ENCODE measurements at regions not wholly inside any gene's neighbourhood (a gene's known extent, or its start where the extent isn't known, plus 50 kb on each side); places are given as distances from the start of the nearest gene placed in this dataset.

GRCh38 chr9:8235489-8235888 is 435.9 kb upstream of the DMAC1 start:
- Histone ChIP-seq H3K36me3 (ENCODE audit: control insufficient read depth, insufficient read depth, low read length) (no peaks in the 10 kb centered on the region), H3K27me3 (ENCODE audit: control insufficient read depth, insufficient read depth, low read length) (no peaks in the 10 kb centered on the region), H3K4me3 (ENCODE audit: low read depth, low read length) (no peak overlapping the region)
- DNase-seq (ENCODE audit: low read depth), result no peak
- TF ChIP-seq CTCF (IDR thresholded peaks at IDR 0.05; ENCODE audit: insufficient read depth, low read length, severe bottlenecking), result no peak
- FAIRE-seq, result no peak

- Histone ChIP-seq H3K27me3 (ENCODE audit: control insufficient read depth, insufficient read depth, low read length) (no peaks in the 10 kb centered on the region), H3K4me3 (ENCODE audit: low read depth, low read length) (no peak overlapping the region), H3K36me3 (ENCODE audit: control insufficient read depth, insufficient read depth, low read length) (no peaks in the 10 kb centered on the region)
- no peak for FAIRE-seq
- TF ChIP-seq CTCF (IDR thresholded peaks at IDR 0.05; ENCODE audit: insufficient read depth, low read length, severe bottlenecking), result no peak
- DNase-seq (ENCODE audit: low read depth), result no peak
Measured at GRCh38 chr9:8234316-8234715, 434.7 kb upstream of the DMAC1 start.

- FAIRE-seq (no peak), DNase-seq (ENCODE audit: low read depth) (no peak)
- Histone ChIP-seq H3K4me3 (ENCODE audit: low read depth, low read length) (no peak overlapping the region), H3K36me3 (ENCODE audit: control insufficient read depth, insufficient read depth, low read length) (no peaks in the 10 kb centered on the region), H3K27me3 (ENCODE audit: control insufficient read depth, insufficient read depth, low read length) (no peaks in the 10 kb centered on the region)
- TF ChIP-seq CTCF (IDR thresholded peaks at IDR 0.05; ENCODE audit: insufficient read depth, low read length, severe bottlenecking), result no peak
Measured at GRCh38 chr9:8232726-8233125, 433.1 kb upstream of the DMAC1 start.

- no peak for FAIRE-seq
- TF ChIP-seq CTCF (IDR thresholded peaks at IDR 0.05; ENCODE audit: insufficient read depth, low read length, severe bottlenecking), result no peak
- Histone ChIP-seq H3K4me3 (ENCODE audit: low read depth, low read length) (no peak overlapping the region), H3K27me3 (ENCODE audit: control insufficient read depth, insufficient read depth, low read length) (no peaks in the 10 kb centered on the region), H3K36me3 (ENCODE audit: control insufficient read depth, insufficient read depth, low read length) (no peaks in the 10 kb centered on the region)
- DNase-seq (ENCODE audit: low read depth), result no peak
Measured at GRCh38 chr9:8229226-8229625, 429.6 kb upstream of the DMAC1 start.

GRCh38 chr9:8224381-8224801 is 424.8 kb upstream of the DMAC1 start:
- DNase-seq (ENCODE audit: low read depth), result no peak
- Histone ChIP-seq H3K27me3 (ENCODE audit: control insufficient read depth, insufficient read depth, low read length) (no peaks in the 10 kb centered on the region), H3K4me3 (ENCODE audit: low read depth, low read length) (no peak overlapping the region), H3K36me3 (ENCODE audit: control insufficient read depth, insufficient read depth, low read length) (no peaks in the 10 kb centered on the region)
- TF ChIP-seq CTCF (IDR thresholded peaks at IDR 0.05; ENCODE audit: insufficient read depth, low read length, severe bottlenecking), result no peak
- FAIRE-seq, result no peak

GRCh38 chr9:8223861-8224260 is 424.3 kb upstream of the DMAC1 start:
- TF ChIP-seq CTCF (IDR thresholded peaks at IDR 0.05; ENCODE audit: insufficient read depth, low read length, severe bottlenecking), result no peak
- H3K27me3 ChIP-seq (ENCODE audit: control insufficient read depth, insufficient read depth, low read length), result no peaks in the 10 kb centered on the region
- no peaks in the 10 kb centered on the region for H3K36me3 ChIP-seq (ENCODE audit: control insufficient read depth, insufficient read depth, low read length)
- no peak overlapping the region for H3K4me3 ChIP-seq (ENCODE audit: low read depth, low read length)
- no peak for DNase-seq (ENCODE audit: low read depth)
- FAIRE-seq, result no peak

All from bronchial epithelial cell (primary cell).